Thyroid gland (tissue), 4 donors: ENCODE measurements at regions not wholly inside any gene's neighbourhood (a gene's known extent, or its start where the extent isn't known, plus 50 kb on each side); places are given as distances from the start of the nearest gene placed in this dataset.

Experiments
- DNase-seq, 2 donors: peaks; one replicate each; pipeline ENCODE4 v3.0.0-alpha.2; 2019
- H3K27ac ChIP-seq, 3 donors: fragments of 200-600 bp; sonication (generic); 1 replicate in 2 of 3; 2 replicates in 1 of 3; pipeline ENCODE4 v1.5.1; 2016 to 2019; ENCODE audit warnings: mild to moderate bottlenecking in 1 of 3, moderate library complexity in 1 of 3
- H3K27me3 ChIP-seq: fragments of 200-600 bp; sonication (generic); one replicate; pipeline ENCODE4 v1.5.1; 2019
- H3K36me3 ChIP-seq, 2 donors: fragments of 200-600 bp; sonication (generic); one replicate each; pipeline ENCODE4 v1.5.1; 2016 to 2019
- H3K4me1 ChIP-seq, 2 donors: fragments of 200-600 bp; sonication (generic); one replicate each; pipeline ENCODE4 v1.5.1; 2017 to 2019
- H3K4me3 ChIP-seq, 3 donors: fragments of 200-600 bp; sonication (generic); replicated peaks in 1 of 3; 1 replicate in 2 of 3; 2 replicates in 1 of 3; pipeline ENCODE4 v1.5.1; 2016; ENCODE audit warnings: mild to moderate bottlenecking in 1 of 3
- H3K9me3 ChIP-seq: fragments of 200-600 bp; sonication (generic); one replicate; pipeline ENCODE4 v1.5.1; 2017
- POLR2A ChIP-seq, 2 donors: fragments of 450-650 bp; IDR thresholded peaks; one replicate each; pipeline ENCODE4 v1.6.1; 2017; ENCODE audit warnings: antibody characterized with exemption in 2 of 2, mild to moderate bottlenecking in 2 of 2, moderate library complexity in 1 of 2
- WGBS, 2 donors: methylation state at CpG; one replicate each; pipeline ENCODE4 v1.1.5; 2017; 5-methylcytosine and 5-hydroxymethylcytosine counted together
- intact Hi-C: fragments of 100-400 bp; cut with DNase I; formaldehyde crosslinking; loops from one replicate; pipeline ENCODE4 v1.15.1; 2023
- TF ChIP-seq, protein P1 (sequence below), 6 experiments: fragments of 200-600 bp in 3 of 6; fragments of 450-650 bp in 3 of 6; sonication (generic) in 3 of 6; IDR thresholded peaks; one replicate each; pipeline ENCODE4 v1.5.1; 2016 to 2019; ENCODE audit warnings: antibody characterized with exemption in 6 of 6, mild to moderate bottlenecking in 2 of 6, inconsistent platforms in 1 of 6, moderate library complexity in 1 of 6

DNA sequence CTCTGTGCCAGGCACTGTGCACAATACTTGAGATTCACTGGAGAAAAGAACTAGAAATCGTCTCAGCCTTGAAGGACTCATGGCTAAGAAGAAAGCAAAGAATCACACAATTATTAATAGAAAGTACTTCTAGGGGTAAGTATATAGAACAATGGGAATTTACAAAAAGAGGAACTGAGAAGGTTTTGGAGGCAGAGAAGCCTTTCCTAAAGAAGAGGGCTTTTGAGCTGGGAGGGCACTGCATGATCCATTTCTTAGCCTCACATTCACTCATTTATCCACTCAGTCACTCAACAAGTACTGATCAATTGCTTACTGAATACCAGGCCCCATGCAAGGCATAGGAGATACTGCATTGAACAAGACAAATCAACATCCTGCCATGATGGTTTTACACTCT is 113.5 kb downstream of the TMEM114 start:
- Histone ChIP-seq H3K27ac (no peak overlapping the region), H3K27me3 (no peaks in the 10 kb centered on the region), H3K9me3 (no peaks in the 10 kb centered on the region), H3K36me3 (no peaks in the 10 kb centered on the region), H3K4me3 (no peak overlapping the region), H3K4me1 (no peaks in the 10 kb centered on the region)
- no peak for DNase-seq
- WGBS, 2 donors, result 59 to 76% methylated on average over 1 of the region's 1 CpG
- no peak for TF ChIP-seq POLR2A (IDR thresholded peaks at IDR 0.05)
- TF ChIP-seq, protein P1, sequence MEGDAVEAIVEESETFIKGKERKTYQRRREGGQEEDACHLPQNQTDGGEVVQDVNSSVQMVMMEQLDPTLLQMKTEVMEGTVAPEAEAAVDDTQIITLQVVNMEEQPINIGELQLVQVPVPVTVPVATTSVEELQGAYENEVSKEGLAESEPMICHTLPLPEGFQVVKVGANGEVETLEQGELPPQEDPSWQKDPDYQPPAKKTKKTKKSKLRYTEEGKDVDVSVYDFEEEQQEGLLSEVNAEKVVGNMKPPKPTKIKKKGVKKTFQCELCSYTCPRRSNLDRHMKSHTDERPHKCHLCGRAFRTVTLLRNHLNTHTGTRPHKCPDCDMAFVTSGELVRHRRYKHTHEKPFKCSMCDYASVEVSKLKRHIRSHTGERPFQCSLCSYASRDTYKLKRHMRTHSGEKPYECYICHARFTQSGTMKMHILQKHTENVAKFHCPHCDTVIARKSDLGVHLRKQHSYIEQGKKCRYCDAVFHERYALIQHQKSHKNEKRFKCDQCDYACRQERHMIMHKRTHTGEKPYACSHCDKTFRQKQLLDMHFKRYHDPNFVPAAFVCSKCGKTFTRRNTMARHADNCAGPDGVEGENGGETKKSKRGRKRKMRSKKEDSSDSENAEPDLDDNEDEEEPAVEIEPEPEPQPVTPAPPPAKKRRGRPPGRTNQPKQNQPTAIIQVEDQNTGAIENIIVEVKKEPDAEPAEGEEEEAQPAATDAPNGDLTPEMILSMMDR (IDR thresholded peaks at IDR 0.05), result no peak
- intact Hi-C loops, result no loop called here

DNA sequence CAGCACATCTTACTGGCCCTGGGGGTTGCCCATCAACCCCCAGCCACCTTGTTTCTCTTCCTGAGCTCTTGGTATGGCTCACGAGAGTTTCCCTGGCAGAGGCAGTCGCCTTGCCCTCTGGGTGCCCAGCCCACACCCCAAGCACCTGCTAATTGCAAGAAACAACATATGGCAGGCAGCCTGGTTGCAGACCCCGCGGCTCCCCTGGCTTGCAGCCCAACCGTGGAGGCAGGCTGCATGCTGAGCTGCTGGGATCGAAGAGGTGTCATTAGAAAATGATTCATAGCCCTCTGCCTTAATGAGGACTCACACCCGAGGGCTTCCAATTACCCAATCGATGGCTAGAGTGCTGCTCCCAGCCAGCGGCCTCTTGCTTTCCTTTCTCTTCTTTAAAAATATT is 115.7 kb downstream of the TMEM114 start:
- Histone ChIP-seq H3K4me1 (no peaks in the 10 kb centered on the region), H3K27me3 (no peaks in the 10 kb centered on the region), H3K9me3 (no peaks in the 10 kb centered on the region), H3K27ac (no peak overlapping the region), H3K4me3 (no peak overlapping the region), H3K36me3 (no peaks in the 10 kb centered on the region)
- 45 to 46% methylated on average over 9 of the region's 9 CpGs for WGBS, 2 donors
- no peak for DNase-seq
- TF ChIP-seq POLR2A (IDR thresholded peaks at IDR 0.05), result no peak
- TF ChIP-seq, protein P1 (IDR thresholded peaks at IDR 0.05), result no peak
- intact Hi-C loops, result no loop called here

GRCh38 chr16:8469102-8469778 is 121.1 kb downstream of the TMEM114 start:
- intact Hi-C loops, result no loop called here
- TF ChIP-seq POLR2A (IDR thresholded peaks at IDR 0.05), result no peak
- TF ChIP-seq, protein P1 (IDR thresholded peaks at IDR 0.05), result no peak

GRCh38 chr16:8464979-8465378 is 125.3 kb downstream of the TMEM114 start:
- no peaks in the 10 kb centered on the region for H3K36me3 ChIP-seq
- H3K4me3 ChIP-seq, result no peak overlapping the region
- H3K27me3 ChIP-seq, result no peaks in the 10 kb centered on the region
- DNase-seq, result no peak
- H3K9me3 ChIP-seq, result no peaks in the 10 kb centered on the region
- 70 to 72% methylated on average over 1 of the region's 1 CpG for WGBS, 2 donors
- no peaks in the 10 kb centered on the region for H3K4me1 ChIP-seq
- intact Hi-C loops, result no loop called here
- no peak overlapping the region for H3K27ac ChIP-seq
- TF ChIP-seq POLR2A (IDR thresholded peaks at IDR 0.05), result no peak
- TF ChIP-seq, protein P1 (IDR thresholded peaks at IDR 0.05), result no peak

More at GRCh38 chr16:8469102-8469778, 121.1 kb downstream of the TMEM114 start:
- WGBS, 2 donors, result 81 to 82% methylated on average over 7 of the region's 7 CpGs
- Histone ChIP-seq H3K9me3 (no peaks in the 10 kb centered on the region), H3K27ac (no peak overlapping the region), H3K4me1 (no peaks in the 10 kb centered on the region), H3K4me3 (no peak overlapping the region), H3K36me3 (no peaks in the 10 kb centered on the region), H3K27me3 (no peaks in the 10 kb centered on the region)
- DNase-seq, result no peak

GRCh38 chr16:8459085-8459733 is 131.1 kb downstream of the TMEM114 start:
- intact Hi-C loops, result no loop called here

More at GRCh38 chr16:8459085-8459733, 131.1 kb downstream of the TMEM114 start:
- H3K27me3 ChIP-seq, result no peaks in the 10 kb centered on the region
- WGBS, 2 donors, result 60 to 69% methylated on average over 3 of the region's 3 CpGs
- H3K4me3 ChIP-seq, result no peak overlapping the region
- no peaks in the 10 kb centered on the region for H3K4me1 ChIP-seq
- DNase-seq, result no peak
- TF ChIP-seq, protein P1 (IDR thresholded peaks at IDR 0.05), result no peak
- no peak for TF ChIP-seq POLR2A (IDR thresholded peaks at IDR 0.05)
- H3K36me3 ChIP-seq, result no peaks in the 10 kb centered on the region
- H3K27ac ChIP-seq, result no peak overlapping the region
- H3K9me3 ChIP-seq, result no peaks in the 10 kb centered on the region
